ENCODE measurements at regions not wholly inside any gene's neighbourhood (a gene's known extent, or its start where the extent isn't known, plus 50 kb on each side); places are given as distances from the start of the nearest gene placed in this dataset.
"Not testable (repeated sequence)": the region's sequence is repeated elsewhere in the genome, so short reads cannot be mapped to it uniquely, and the experiment has no call there.

DNA sequence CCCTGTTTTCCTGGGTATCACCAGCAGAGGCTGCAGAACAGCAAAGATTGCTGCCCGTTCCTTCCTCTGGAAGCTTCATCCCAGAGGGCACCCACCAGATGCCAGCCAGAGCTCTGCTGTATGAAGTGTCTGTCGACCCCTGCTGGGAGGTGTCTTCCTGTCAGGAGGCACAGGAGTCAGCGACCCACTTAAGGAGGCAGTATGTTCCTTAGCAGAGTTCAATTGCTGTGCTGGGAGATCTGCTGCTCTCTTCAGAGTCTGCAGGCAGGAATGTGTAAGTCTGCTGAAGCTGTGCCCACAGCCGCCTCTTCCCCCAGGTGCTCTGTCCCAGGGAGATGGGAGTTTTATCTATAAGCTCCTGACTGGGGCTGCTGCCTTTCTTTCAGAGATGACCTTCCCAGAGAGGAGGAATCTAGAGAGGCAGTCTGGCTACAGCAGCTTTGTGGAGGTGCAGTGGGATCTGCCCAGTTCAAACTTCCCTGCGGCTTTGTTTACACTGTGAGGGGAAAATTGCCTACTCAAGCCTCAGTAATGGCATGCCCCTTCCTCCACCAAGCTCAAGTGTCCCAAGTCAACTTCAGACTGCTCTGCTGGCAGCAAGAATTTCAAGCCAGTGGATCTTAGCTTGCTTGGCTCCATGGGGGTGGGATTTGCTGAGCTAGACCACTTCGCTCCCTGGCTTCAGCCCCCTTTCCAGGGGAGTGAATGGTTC is 100.6 kb downstream of the TMEM168 start:
- DNase-seq, result not testable (repeated sequence)

- DNase-seq, result no peak
These were observed 97.9 kb downstream of the TMEM168 start for GRCh38 chr7:112692333-112692732.

DNA sequence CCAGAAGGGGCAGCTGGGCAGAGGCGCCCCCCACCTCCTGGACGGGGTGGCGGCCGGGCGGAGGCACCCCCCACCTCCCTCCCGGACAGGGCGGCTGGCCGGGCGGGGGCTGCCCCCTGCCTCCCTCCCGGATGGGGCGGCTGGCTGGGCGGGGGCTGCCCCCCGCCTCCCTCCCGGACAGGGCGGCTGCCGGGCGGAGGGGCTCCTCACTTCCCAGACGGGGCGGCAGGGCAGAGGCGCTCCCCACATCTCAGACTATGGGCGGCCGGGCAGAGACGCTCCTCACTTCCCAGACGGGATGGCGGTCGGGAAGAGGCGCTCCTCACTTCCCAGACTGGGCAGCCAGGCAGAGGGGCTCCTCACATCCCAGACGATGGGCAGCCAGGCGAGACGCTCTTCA is 93.0 kb downstream of the TMEM168 start:
- DNase-seq, result not testable (repeated sequence)

DNA sequence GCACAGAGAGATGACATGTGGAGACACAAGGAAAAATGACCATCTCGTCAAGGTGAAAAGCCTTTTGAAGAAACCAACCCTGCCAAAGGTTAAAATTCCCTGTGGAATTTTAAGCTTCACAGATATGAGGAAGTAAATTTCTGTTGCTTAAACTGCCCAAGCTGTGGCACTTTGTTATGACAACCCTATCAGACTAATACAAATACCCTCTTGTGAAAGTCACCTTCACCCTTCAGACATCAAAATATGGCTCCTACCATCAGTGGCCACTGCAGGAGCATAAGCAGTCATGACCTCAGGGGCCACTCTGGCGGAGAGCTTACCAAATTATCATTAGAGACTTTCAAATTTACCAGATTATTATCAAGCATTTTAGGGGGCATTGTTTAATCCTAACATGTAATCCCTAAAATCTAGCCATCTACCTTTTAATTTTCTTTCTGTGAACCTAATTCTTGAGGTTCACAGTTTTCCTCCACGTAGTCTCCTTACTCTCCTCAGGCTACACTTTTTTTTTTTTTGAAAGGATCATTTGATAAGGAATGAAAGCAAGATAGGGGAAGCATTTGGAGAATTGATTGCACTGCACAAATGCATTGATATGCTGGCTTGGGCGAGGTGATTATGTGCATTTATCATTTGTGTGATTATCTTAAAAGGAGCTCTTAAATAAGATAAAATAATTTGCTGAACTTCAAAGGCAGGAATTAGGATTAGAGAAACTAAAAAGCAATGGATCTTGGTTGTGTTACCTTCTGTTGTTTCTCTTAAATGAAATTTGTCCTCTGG is 90.3 kb downstream of the TMEM168 start:
- no peak for DNase-seq

DNA sequence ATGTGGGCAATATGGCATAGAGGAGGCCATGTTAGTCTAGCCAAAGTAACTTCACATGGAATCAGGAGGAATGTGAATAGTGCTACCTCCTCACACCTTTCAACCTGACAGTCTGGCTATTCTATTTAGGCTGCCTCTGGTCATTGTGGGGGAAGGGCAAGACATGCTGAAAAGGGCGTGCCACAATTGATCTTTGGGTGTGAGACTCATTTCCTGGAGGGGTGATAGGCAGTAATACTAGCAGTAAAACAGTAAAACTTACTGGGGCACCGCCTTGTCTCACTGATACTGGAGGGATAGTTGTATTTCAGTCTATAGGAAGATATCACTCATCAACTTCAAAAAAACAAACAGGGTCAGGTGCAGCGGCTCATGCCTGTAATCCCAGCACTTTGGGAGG is 88.7 kb downstream of the TMEM168 start:
- DNase-seq, result no peak

DNA sequence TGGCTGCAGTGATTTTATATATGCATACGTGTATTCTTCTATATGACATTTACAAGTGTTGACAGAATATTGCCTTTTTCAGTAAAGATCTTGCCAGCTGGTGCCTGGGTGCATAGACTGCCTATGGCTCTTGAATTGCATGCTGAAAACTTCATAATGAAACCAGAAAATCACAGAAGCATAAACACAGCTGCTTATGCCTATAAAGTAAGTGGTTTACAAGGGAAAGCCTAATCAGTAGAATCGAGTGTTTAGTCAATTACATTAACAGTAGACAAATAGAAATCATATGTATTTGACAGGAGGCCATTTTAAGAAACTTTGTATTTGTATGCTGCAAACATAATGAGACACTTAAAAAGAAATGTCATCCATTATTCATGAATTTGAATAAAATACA is 82.5 kb downstream of the TMEM168 start:
- DNase-seq, result no peak

GRCh38 chr7:112708236-112708635 is 82.0 kb downstream of the TMEM168 start:
- no peak for DNase-seq

Measured in stimulated activated CD4-positive, alpha-beta T cell treated with anti-CD3 and anti-CD28 coated beads, Interleukin-2, amount 100 ng/mL, for 48 hours (primary cell).